Natural killer cell (primary cell): ENCODE measurements at regions not wholly inside any gene's neighbourhood (a gene's known extent, or its start where the extent isn't known, plus 50 kb on each side); places are given as distances from the start of the nearest gene placed in this dataset.

Experiments
- ATAC-seq, 3 donors: fragments of 150-1000 bp in 2 of 3; fragments of 200-7000 bp in 1 of 3; cut with Tn5 transposase; 1 replicate in 1 of 3; 2 replicates in 2 of 3; pipeline ENCODE4 v1.10.0; 2021; ENCODE audit warnings: mild to moderate bottlenecking in 2 of 3, moderate library complexity in 2 of 3
- DNase-seq, 2 donors: peaks; one replicate each; pipeline versions ENCODE4 v3.0.0 to v3.0.0-alpha.2; 2013 to 2021; ENCODE audit warnings: mixed read lengths in 1 of 2
- H3K27ac ChIP-seq: one replicate; pipeline ENCODE4 v1.5.1; 2013; ENCODE audit warnings: mild to moderate bottlenecking, low read length
- H3K27me3 ChIP-seq: one replicate; pipeline ENCODE4 v1.6.1; 2013; ENCODE audit warnings: low read length; ENCODE audit not compliant: control insufficient read depth, insufficient read depth
- H3K36me3 ChIP-seq: one replicate; pipeline ENCODE4 v1.6.1; 2013; ENCODE audit warnings: low read length; ENCODE audit not compliant: control insufficient read depth, insufficient read depth
- H3K4me1 ChIP-seq: one replicate; pipeline ENCODE4 v1.6.1; 2013; ENCODE audit warnings: low read length; ENCODE audit not compliant: control insufficient read depth, insufficient read depth
- H3K4me3 ChIP-seq: one replicate; pipeline ENCODE4 v1.5.1; 2013; ENCODE audit warnings: low read length
- H3K9me3 ChIP-seq: one replicate; pipeline ENCODE4 v1.6.1; 2013; ENCODE audit warnings: low read length; ENCODE audit not compliant: control insufficient read depth, insufficient read depth
- H3K27ac Mint-ChIP-seq, 2 donors: one replicate each; pipeline ENCODE4 v1.8.0; 2022; ENCODE audit warnings: mild to moderate bottlenecking in 2 of 2, mixed read lengths in 2 of 2, moderate library complexity in 1 of 2
- H3K27me3 Mint-ChIP-seq, 2 donors: one replicate each; pipeline ENCODE4 v1.8.0; 2022; ENCODE audit warnings: low read depth in 2 of 2, mixed read lengths in 2 of 2
- H3K36me3 Mint-ChIP-seq: one replicate; pipeline ENCODE4 v1.8.0; 2022; ENCODE audit warnings: mixed read lengths
- H3K4me1 Mint-ChIP-seq, 2 donors: one replicate each; pipeline ENCODE4 v1.8.0; 2022; ENCODE audit warnings: mixed read lengths in 2 of 2
- H3K4me3 Mint-ChIP-seq: one replicate; pipeline ENCODE4 v1.8.0; 2022; ENCODE audit warnings: mild to moderate bottlenecking, moderate library complexity, mixed read lengths
- H3K9me3 Mint-ChIP-seq, 2 donors: one replicate each; pipeline ENCODE4 v1.8.0; 2022; ENCODE audit warnings: mixed read lengths in 2 of 2
- CTCF ChIP-seq: fragments of 200-600 bp; IDR thresholded peaks from one replicate; pipeline ENCODE4 v1.8.0; 2022; ENCODE audit warnings: antibody characterized with exemption
- WGBS: methylation state at CpG from one replicate; pipeline ENCODE4 v1.1.7; 2013; ENCODE audit warnings: missing lambda C conversion rate; ENCODE audit not compliant: insufficient coverage; 5-methylcytosine and 5-hydroxymethylcytosine counted together
- intact Hi-C: fragments of 100-400 bp; cut with micrococcal nuclease; formaldehyde crosslinking; loops from one replicate; pipeline ENCODE4 v1.14.2; 2022

GRCh38 chr5:115469904-115470516, 74.6 kb downstream of the FEM1C start:
- intact Hi-C loops: no loop called here
- no peak for ATAC-seq
- Histone ChIP-seq H3K9me3 (no peaks in the 10 kb centered on the region), H3K4me1 (no peaks in the 10 kb centered on the region), H3K27ac (no peak overlapping the region), H3K4me3 (no peak overlapping the region), H3K36me3 (no peaks in the 10 kb centered on the region), H3K27me3 (no peaks in the 10 kb centered on the region)
- 91% methylated on average over 8 of the region's 8 CpGs for WGBS
- no peak for TF ChIP-seq CTCF
- DNase-seq: no peak
- no peak overlapping the region for H3K4me3 Mint-ChIP-seq
- H3K27ac Mint-ChIP-seq: no peak overlapping the region
- no peaks in the 10 kb centered on the region for H3K36me3 Mint-ChIP-seq
- H3K9me3 Mint-ChIP-seq: no peaks in the 10 kb centered on the region
- H3K4me1 Mint-ChIP-seq: no peaks in the 10 kb centered on the region
- peaks cover 17 to 28% of the 10 kb centered on the region in 2 donors for H3K27me3 Mint-ChIP-seq

GRCh38 chr5:115467628-115468027, 76.9 kb downstream of the FEM1C start:
- DNase-seq: no peak
- no peak for ATAC-seq
- H3K4me3 ChIP-seq: no peak overlapping the region
- no peaks in the 10 kb centered on the region for H3K9me3 ChIP-seq
- H3K4me1 Mint-ChIP-seq: no peaks in the 10 kb centered on the region
- no peaks in the 10 kb centered on the region for H3K36me3 ChIP-seq
- no peak overlapping the region for H3K27ac Mint-ChIP-seq
- no peak for TF ChIP-seq CTCF
- no peaks in the 10 kb centered on the region for H3K9me3 Mint-ChIP-seq
- no peak overlapping the region for H3K4me3 Mint-ChIP-seq
- intact Hi-C loops: no loop called here
- H3K27ac ChIP-seq: no peak overlapping the region
- no peaks in the 10 kb centered on the region for H3K4me1 ChIP-seq
- peaks cover 17 to 30% of the 10 kb centered on the region in 2 donors for H3K27me3 Mint-ChIP-seq
- no peaks in the 10 kb centered on the region for H3K27me3 ChIP-seq
- no peaks in the 10 kb centered on the region for H3K36me3 Mint-ChIP-seq

- TF ChIP-seq CTCF: no peak
- Histone ChIP-seq H3K4me3 (no peak overlapping the region), H3K36me3 (no peaks in the 10 kb centered on the region), H3K9me3 (no peaks in the 10 kb centered on the region), H3K4me1 (no peaks in the 10 kb centered on the region), H3K27me3 (no peaks in the 10 kb centered on the region), H3K27ac (no peak overlapping the region)
- Mint-ChIP-seq H3K4me1 (no peaks in the 10 kb centered on the region), H3K9me3 (no peaks in the 10 kb centered on the region), H3K4me3 (no peak overlapping the region), H3K27ac (no peak overlapping the region), H3K27me3 (peaks cover 9 to 32% of the 10 kb centered on the region in 2 donors), H3K36me3 (no peaks in the 10 kb centered on the region)
- no peak for ATAC-seq
- DNase-seq: no peak
- 100% methylated on average over 1 of the region's 1 CpG for WGBS
- intact Hi-C loops: no loop called here
These were observed 79.1 kb downstream of the FEM1C start for GRCh38 chr5:115465431-115465830.

- Mint-ChIP-seq H3K9me3 (no peaks in the 10 kb centered on the region), H3K4me3 (no peak overlapping the region), H3K36me3 (no peaks in the 10 kb centered on the region), H3K27me3 (peaks cover 9 to 32% of the 10 kb centered on the region in 2 donors), H3K27ac (no peak overlapping the region), H3K4me1 (no peaks in the 10 kb centered on the region)
- intact Hi-C loops: no loop called here
- Histone ChIP-seq H3K9me3 (no peaks in the 10 kb centered on the region), H3K36me3 (no peaks in the 10 kb centered on the region), H3K27ac (no peak overlapping the region), H3K4me3 (no peak overlapping the region), H3K4me1 (no peaks in the 10 kb centered on the region), H3K27me3 (no peaks in the 10 kb centered on the region)
- no CpG with 5 or more reads among the region's 1 CpG for WGBS
- DNase-seq: no peak
- no peak for TF ChIP-seq CTCF
- no peak for ATAC-seq
These were observed 80.6 kb downstream of the FEM1C start for GRCh38 chr5:115463983-115464382.
